Activated B cell treated with CpG ODN at 0.5 μM for 24 hours (primary cell): ENCODE measurements at regions not wholly inside any gene's neighbourhood (a gene's known extent, or its start where the extent isn't known, plus 50 kb on each side); places are given as distances from the start of the nearest gene placed in this dataset.

Experiments used
- ATAC-seq: fragments of 200-7000 bp; cut with Tn5 transposase; one replicate; pipeline ENCODE4 v1.10.0; 2021; ENCODE audit warnings: low read depth, mild to moderate bottlenecking, moderate library complexity
- CTCF ChIA-PET: fragments of 350-600 bp; sonication (Branson Sonifier 250); formaldehyde crosslinking; loops from one replicate; lab custom pipeline; 2021; ENCODE audit warnings: antibody characterized with exemption; lab: Charles Lee
- POLR2A ChIA-PET: fragments of 350-600 bp; sonication (Branson Sonifier 250); formaldehyde crosslinking; loops from one replicate; lab custom pipeline; 2021; ENCODE audit warnings: antibody characterized with exemption; lab: Charles Lee
- DNase-seq: peaks from one replicate; pipeline ENCODE4 v3.0.0; 2022
- H3K27ac Mint-ChIP-seq: one replicate; pipeline ENCODE4 v1.8.0; 2020; ENCODE audit warnings: mixed read lengths
- H3K27me3 Mint-ChIP-seq: one replicate; pipeline ENCODE4 v1.8.0; 2021; ENCODE audit warnings: mixed read lengths
- H3K36me3 Mint-ChIP-seq: one replicate; pipeline ENCODE4 v1.8.0; 2021; ENCODE audit warnings: low read depth, mixed read lengths
- H3K4me1 Mint-ChIP-seq: one replicate; pipeline ENCODE4 v1.8.0; 2021; ENCODE audit warnings: mixed read lengths
- H3K4me3 Mint-ChIP-seq: one replicate; pipeline ENCODE4 v1.8.0; 2020; ENCODE audit warnings: mild to moderate bottlenecking, mixed read lengths
- H3K9me3 Mint-ChIP-seq: one replicate; pipeline ENCODE4 v1.8.0; 2020; ENCODE audit warnings: mixed read lengths
- intact Hi-C: fragments of 100-400 bp; cut with micrococcal nuclease; formaldehyde crosslinking; loops from one replicate; pipeline ENCODE4 v1.15.1; 2024
- TF ChIP-seq, protein P1 (sequence below): fragments of 200-600 bp; IDR thresholded peaks from one replicate; pipeline ENCODE4 v1.8.0; 2022; ENCODE audit warnings: antibody characterized with exemption, mild to moderate bottlenecking

DNA sequence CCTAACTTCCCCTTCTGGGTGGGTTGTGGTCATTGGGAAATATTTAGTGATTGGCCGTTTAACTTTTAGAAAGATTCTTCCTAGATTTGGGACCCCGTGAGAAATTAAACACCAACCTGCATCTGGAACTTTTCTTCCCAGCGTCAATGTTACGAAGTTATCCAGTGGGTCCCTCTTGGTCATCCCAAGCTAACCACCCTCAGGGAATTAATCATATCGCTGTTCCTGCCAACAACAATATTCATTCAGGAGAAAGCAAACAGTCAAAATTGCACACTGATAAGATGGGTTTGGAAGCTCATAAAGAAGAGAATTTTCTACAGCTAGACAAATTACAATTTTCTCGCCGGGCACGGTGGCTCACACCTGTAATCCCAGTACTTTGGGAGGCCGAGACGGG is 121.2 kb upstream of the STX18 start:
- no peak for DNase-seq
- intact Hi-C loops: no loop called here
- H3K27me3 Mint-ChIP-seq: no peaks in the 10 kb centered on the region
- POLR2A ChIA-PET: no interaction called here
- H3K4me1 Mint-ChIP-seq: no peaks in the 10 kb centered on the region
- CTCF ChIA-PET: no interaction called here
- H3K9me3 Mint-ChIP-seq: no peaks in the 10 kb centered on the region
- H3K4me3 Mint-ChIP-seq: no peak overlapping the region
- TF ChIP-seq, protein P1, sequence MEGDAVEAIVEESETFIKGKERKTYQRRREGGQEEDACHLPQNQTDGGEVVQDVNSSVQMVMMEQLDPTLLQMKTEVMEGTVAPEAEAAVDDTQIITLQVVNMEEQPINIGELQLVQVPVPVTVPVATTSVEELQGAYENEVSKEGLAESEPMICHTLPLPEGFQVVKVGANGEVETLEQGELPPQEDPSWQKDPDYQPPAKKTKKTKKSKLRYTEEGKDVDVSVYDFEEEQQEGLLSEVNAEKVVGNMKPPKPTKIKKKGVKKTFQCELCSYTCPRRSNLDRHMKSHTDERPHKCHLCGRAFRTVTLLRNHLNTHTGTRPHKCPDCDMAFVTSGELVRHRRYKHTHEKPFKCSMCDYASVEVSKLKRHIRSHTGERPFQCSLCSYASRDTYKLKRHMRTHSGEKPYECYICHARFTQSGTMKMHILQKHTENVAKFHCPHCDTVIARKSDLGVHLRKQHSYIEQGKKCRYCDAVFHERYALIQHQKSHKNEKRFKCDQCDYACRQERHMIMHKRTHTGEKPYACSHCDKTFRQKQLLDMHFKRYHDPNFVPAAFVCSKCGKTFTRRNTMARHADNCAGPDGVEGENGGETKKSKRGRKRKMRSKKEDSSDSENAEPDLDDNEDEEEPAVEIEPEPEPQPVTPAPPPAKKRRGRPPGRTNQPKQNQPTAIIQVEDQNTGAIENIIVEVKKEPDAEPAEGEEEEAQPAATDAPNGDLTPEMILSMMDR: no peak
- no peak overlapping the region for H3K27ac Mint-ChIP-seq
- ATAC-seq: no peak
- peaks cover 3% of the 10 kb centered on the region for H3K36me3 Mint-ChIP-seq

DNA sequence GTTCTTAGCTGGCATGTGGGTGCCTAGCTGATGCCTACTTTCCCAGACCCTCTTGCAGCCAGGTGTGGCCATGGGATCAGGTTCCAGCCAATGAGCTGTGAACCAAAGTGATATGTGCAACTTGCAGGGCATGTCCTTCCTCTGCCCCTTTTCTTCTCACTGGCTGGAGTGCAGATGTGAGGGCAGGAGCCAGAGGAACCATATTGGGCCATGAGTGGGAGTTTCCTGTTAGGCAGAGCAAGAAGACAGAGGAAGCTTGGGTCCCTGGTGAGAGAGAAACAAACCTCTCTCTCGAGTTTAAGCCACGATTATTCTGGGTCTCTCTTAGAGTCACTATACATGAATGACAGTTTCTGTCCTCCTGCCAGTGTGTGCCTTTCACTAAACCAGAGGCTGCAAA is 120.4 kb upstream of the STX18 start:
- no peaks in the 10 kb centered on the region for H3K4me1 Mint-ChIP-seq
- ATAC-seq (no peak), DNase-seq (no peak)
- ChIA-PET CTCF (no interaction called here), POLR2A (no interaction called here)
- intact Hi-C loops: no loop called here
- H3K4me3 Mint-ChIP-seq: no peak overlapping the region
- no peak overlapping the region for H3K27ac Mint-ChIP-seq
- H3K36me3 Mint-ChIP-seq: peaks cover 3% of the 10 kb centered on the region
- H3K27me3 Mint-ChIP-seq: no peaks in the 10 kb centered on the region
- H3K9me3 Mint-ChIP-seq: no peaks in the 10 kb centered on the region
- TF ChIP-seq, protein P1: no peak

GRCh38 chr4:4659871-4660651 is 118.2 kb upstream of the STX18 start:
- CTCF ChIA-PET: no interaction called here
- H3K9me3 Mint-ChIP-seq: no peaks in the 10 kb centered on the region
- POLR2A ChIA-PET: no interaction called here

GRCh38 chr4:4658052-4658451 is 116.2 kb upstream of the STX18 start:
- H3K9me3 Mint-ChIP-seq: no peaks in the 10 kb centered on the region
- intact Hi-C loops: no loop called here

More at GRCh38 chr4:4659871-4660651, 118.2 kb upstream of the STX18 start:
- H3K4me3 Mint-ChIP-seq: no peak overlapping the region
- H3K27ac Mint-ChIP-seq: no peak overlapping the region
- H3K36me3 Mint-ChIP-seq: peaks cover 3% of the 10 kb centered on the region
- H3K27me3 Mint-ChIP-seq: no peaks in the 10 kb centered on the region
- TF ChIP-seq, protein P1: no peak
- H3K4me1 Mint-ChIP-seq: no peaks in the 10 kb centered on the region
- intact Hi-C loops: no loop called here
- ATAC-seq (no peak), DNase-seq (no peak)

GRCh38 chr4:4656977-4657376 is 115.1 kb upstream of the STX18 start:
- Mint-ChIP-seq H3K4me3 (no peak overlapping the region), H3K27ac (no peak overlapping the region), H3K36me3 (peaks cover 4% of the 10 kb centered on the region), H3K4me1 (no peaks in the 10 kb centered on the region), H3K9me3 (no peaks in the 10 kb centered on the region), H3K27me3 (no peaks in the 10 kb centered on the region)
- DNase-seq (no peak), ATAC-seq (no peak)
- TF ChIP-seq, protein P1: no peak
- POLR2A ChIA-PET: no interaction called here
- intact Hi-C loops: no loop called here
- CTCF ChIA-PET: no interaction called here

More at GRCh38 chr4:4658052-4658451, 116.2 kb upstream of the STX18 start:
- ATAC-seq (no peak), DNase-seq (no peak)
- H3K36me3 Mint-ChIP-seq: peaks cover 3% of the 10 kb centered on the region
- no peaks in the 10 kb centered on the region for H3K27me3 Mint-ChIP-seq
- ChIA-PET POLR2A (no interaction called here), CTCF (no interaction called here)
- TF ChIP-seq, protein P1: no peak
- no peak overlapping the region for H3K27ac Mint-ChIP-seq
- H3K4me3 Mint-ChIP-seq: no peak overlapping the region
- no peaks in the 10 kb centered on the region for H3K4me1 Mint-ChIP-seq
